HepG2 (cell line): ENCODE measurements at regions not wholly inside any gene's neighbourhood (a gene's known extent, or its start where the extent isn't known, plus 50 kb on each side); places are given as distances from the start of the nearest gene placed in this dataset.
A peak's percentile ranks its signal among the peaks of the same experiment; 100 is the strongest.

ENCODE experiments used
- ATAC-seq: fragments of 200-7000 bp; cut with Tn5 transposase; 3 replicates; pipeline ENCODE4 v1.9.1; 2020; ENCODE audit warnings: mild to moderate bottlenecking, moderate library complexity
- BruUV-seq: library from RNA; stranded (reverse); fragments of 400-500 nt; replicated peaks from 2 replicates; lab custom pipeline; 2021; lab: Mats Ljungman, UMichigan
- CTCF ChIA-PET: fragments of 300-600 bp; formaldehyde crosslinking; extraction: SDS; loops from one replicate; lab custom pipeline; 2021; ENCODE audit warnings: low total read pairs, inconsistent platforms, low intra/inter-chr PET ratio; lab: Yijun Ruan, JAX
- POLR2A ChIA-PET: fragments of 350-600 bp; sonication (Branson Sonifier 250); formaldehyde crosslinking; loops from one replicate; lab custom pipeline; 2020; ENCODE audit warnings: antibody characterized with exemption, inconsistent platforms; lab: Yijun Ruan, JAX
- DNase-seq: peaks from one replicate; pipeline ENCODE4 v3.0.0-alpha.2; 2015; ENCODE audit warnings: low spot score
- FAIRE-seq: peaks from 3 replicates; lab custom pipeline; 2011; peaks lifted over from hg19 to GRCh38; lab: Jason Lieb, UNC
- H2AFZ ChIP-seq: one replicate; pipeline ENCODE4 v1.6.1; 2011; ENCODE audit warnings: low read length, inconsistent platforms
- H3K27ac ChIP-seq: fragments of 300-600 bp; 3 replicates; pipeline ENCODE4 v1.8.0; 2011; ENCODE audit warnings: mixed run types, mild to moderate bottlenecking, mixed read lengths, low read length, inconsistent platforms; ENCODE audit not compliant: insufficient read depth; ENCODE audit errors: extremely low read length
- H3K27me3 ChIP-seq, 2 experiments: fragments of 200-600 bp in 1 of 2; 2 replicates in 1 of 2; 3 replicates in 1 of 2; pipeline versions ENCODE4 v1.6.0 to v1.8.0; 2011; ENCODE audit warnings: low read length in 2 of 2, mild to moderate bottlenecking in 2 of 2, moderate library complexity in 2 of 2, inconsistent platforms in 1 of 2; ENCODE audit not compliant: insufficient read depth in 2 of 2, control insufficient read depth in 1 of 2
- H3K36me3 ChIP-seq, 2 experiments: fragments of 200-600 bp in 1 of 2; replicated peaks in 1 of 2; 2 replicates in 1 of 2; 3 replicates in 1 of 2; pipeline versions ENCODE4 v1.5.1 to v1.8.0; 2011; ENCODE audit warnings: low read length in 2 of 2, inconsistent platforms in 1 of 2; ENCODE audit not compliant: insufficient read depth in 2 of 2, control insufficient read depth in 1 of 2
- H3K4me1 ChIP-seq: 2 replicates; pipeline ENCODE4 v1.5.1; 2012; ENCODE audit warnings: low read length, inconsistent platforms; ENCODE audit not compliant: insufficient read depth
- H3K4me2 ChIP-seq: 2 replicates; pipeline ENCODE4 v1.6.0; 2011; ENCODE audit warnings: low read depth, low read length, inconsistent platforms
- H3K4me3 ChIP-seq, 3 experiments: fragments of 200-600 bp in 1 of 3; sonication (generic), shearing (Covaris generic) in 1 of 3; replicated peaks in 1 of 3; 2 replicates each; pipeline ENCODE4 v1.5.1; 2011 to 2016; ENCODE audit warnings: low read length in 3 of 3, inconsistent platforms in 2 of 3, low read depth in 2 of 3, mild to moderate bottlenecking in 2 of 3, control low read depth in 1 of 3, mixed read lengths in 1 of 3; ENCODE audit not compliant: insufficient read depth in 1 of 3
- H3K79me2 ChIP-seq: one replicate; pipeline ENCODE4 v1.6.1; 2011; ENCODE audit warnings: low read length, inconsistent platforms; ENCODE audit not compliant: insufficient read depth
- H3K9ac ChIP-seq: 2 replicates; pipeline ENCODE4 v1.6.0; 2011; ENCODE audit warnings: mild to moderate bottlenecking, low read depth, low read length, inconsistent platforms; ENCODE audit not compliant: insufficient read depth
- H3K9me3 ChIP-seq: 2 replicates; pipeline ENCODE4 v1.5.1; 2012; ENCODE audit warnings: mild to moderate bottlenecking, low read length
- H4K20me1 ChIP-seq: 2 replicates; pipeline ENCODE4 v1.6.0; 2011; ENCODE audit warnings: inconsistent platforms, mild to moderate bottlenecking, low read length, moderate library complexity; ENCODE audit not compliant: insufficient read depth
- CREB1 ChIP-seq, 2 experiments: fragments of 450-650 bp in 1 of 2; IDR thresholded peaks; 2 replicates each; pipeline ENCODE4 v1.6.1; 2016 to 2017; ENCODE audit warnings: control low read depth in 1 of 2, mild to moderate bottlenecking in 1 of 2, missing compliant biosample characterization in 1 of 2, missing genetic modification characterization in 1 of 2
- WGBS: methylation state at CpG from one replicate; pipeline ENCODE4 v1.1.6; 2017; ENCODE audit warnings: low lambda C conversion rate; 5-methylcytosine and 5-hydroxymethylcytosine counted together
- in situ Hi-C: cut with HindIII; loops from 2 replicates; pipeline ENCODE4 v1.10.0; 2017; ENCODE audit warnings: low pct_unique_long_range_greater_than_20kb; ENCODE audit not compliant: extremely low pct_ligation_motif_present
- intact Hi-C: fragments of 100-400 bp; cut with micrococcal nuclease; formaldehyde crosslinking; loops from one replicate; pipeline ENCODE4 v1.10.0; 2022; ENCODE audit not compliant: unreplicated experiment
- TF ChIP-seq, protein P1 (sequence below): sonication (generic); formaldehyde crosslinking; conservative IDR thresholded peaks from 2 replicates; pipeline ENCODE4 v1.8.0; 2022; ENCODE audit warnings: mild to moderate bottlenecking, moderate library complexity, missing genetic modification reagents
- TF ChIP-seq, protein P2 (sequence below): sonication (generic); formaldehyde crosslinking; IDR thresholded peaks from 2 replicates; pipeline ENCODE4 v1.4.0; 2020; ENCODE audit warnings: missing genetic modification reagents
- TF ChIP-seq, protein P3 (sequence below): sonication (generic); formaldehyde crosslinking; IDR thresholded peaks from 2 replicates; pipeline ENCODE4 v1.5.1; 2020; ENCODE audit warnings: missing genetic modification reagents, mild to moderate bottlenecking, borderline replicate concordance

- H3K4me3 ChIP-seq, result no peak overlapping the region
- ChIA-PET CTCF (no interaction called here), POLR2A (no interaction called here)
- BruUV-seq, result no TSS peak
- H3K27ac ChIP-seq, result no peak overlapping the region
- H3K9ac ChIP-seq, result no peak overlapping the region
- intact Hi-C loops (no loop called here), in situ Hi-C loops (no loop called here)
- TF ChIP-seq, protein P1, sequence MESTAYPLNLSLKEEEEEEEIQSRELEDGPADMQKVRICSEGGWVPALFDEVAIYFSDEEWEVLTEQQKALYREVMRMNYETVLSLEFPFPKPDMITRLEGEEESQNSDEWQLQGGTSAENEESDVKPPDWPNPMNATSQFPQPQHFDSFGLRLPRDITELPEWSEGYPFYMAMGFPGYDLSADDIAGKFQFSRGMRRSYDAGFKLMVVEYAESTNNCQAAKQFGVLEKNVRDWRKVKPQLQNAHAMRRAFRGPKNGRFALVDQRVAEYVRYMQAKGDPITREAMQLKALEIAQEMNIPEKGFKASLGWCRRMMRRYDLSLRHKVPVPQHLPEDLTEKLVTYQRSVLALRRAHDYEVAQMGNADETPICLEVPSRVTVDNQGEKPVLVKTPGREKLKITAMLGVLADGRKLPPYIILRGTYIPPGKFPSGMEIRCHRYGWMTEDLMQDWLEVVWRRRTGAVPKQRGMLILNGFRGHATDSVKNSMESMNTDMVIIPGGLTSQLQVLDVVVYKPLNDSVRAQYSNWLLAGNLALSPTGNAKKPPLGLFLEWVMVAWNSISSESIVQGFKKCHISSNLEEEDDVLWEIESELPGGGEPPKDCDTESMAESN, result no peak
- TF ChIP-seq, protein P2, sequence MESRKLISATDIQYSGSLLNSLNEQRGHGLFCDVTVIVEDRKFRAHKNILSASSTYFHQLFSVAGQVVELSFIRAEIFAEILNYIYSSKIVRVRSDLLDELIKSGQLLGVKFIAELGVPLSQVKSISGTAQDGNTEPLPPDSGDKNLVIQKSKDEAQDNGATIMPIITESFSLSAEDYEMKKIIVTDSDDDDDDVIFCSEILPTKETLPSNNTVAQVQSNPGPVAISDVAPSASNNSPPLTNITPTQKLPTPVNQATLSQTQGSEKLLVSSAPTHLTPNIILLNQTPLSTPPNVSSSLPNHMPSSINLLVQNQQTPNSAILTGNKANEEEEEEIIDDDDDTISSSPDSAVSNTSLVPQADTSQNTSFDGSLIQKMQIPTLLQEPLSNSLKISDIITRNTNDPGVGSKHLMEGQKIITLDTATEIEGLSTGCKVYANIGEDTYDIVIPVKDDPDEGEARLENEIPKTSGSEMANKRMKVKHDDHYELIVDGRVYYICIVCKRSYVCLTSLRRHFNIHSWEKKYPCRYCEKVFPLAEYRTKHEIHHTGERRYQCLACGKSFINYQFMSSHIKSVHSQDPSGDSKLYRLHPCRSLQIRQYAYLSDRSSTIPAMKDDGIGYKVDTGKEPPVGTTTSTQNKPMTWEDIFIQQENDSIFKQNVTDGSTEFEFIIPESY, result peak; percentile 62; the same call in 1 of the 2 replicates
- TF ChIP-seq, protein P3, sequence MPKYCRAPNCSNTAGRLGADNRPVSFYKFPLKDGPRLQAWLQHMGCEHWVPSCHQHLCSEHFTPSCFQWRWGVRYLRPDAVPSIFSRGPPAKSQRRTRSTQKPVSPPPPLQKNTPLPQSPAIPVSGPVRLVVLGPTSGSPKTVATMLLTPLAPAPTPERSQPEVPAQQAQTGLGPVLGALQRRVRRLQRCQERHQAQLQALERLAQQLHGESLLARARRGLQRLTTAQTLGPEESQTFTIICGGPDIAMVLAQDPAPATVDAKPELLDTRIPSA (CRISPR knock-in tag), result no peak
- TF ChIP-seq CREB1 (IDR thresholded peaks at IDR 0.05), result peak; percentile 64
- TF ChIP-seq CREB1 (CRISPR knock-in tag; IDR thresholded peaks at IDR 0.05), result no peak
- whole genome bisulfite sequencing, result 64% methylated on average over 12 of the region's 17 CpGs
- H3K9me3 ChIP-seq, result no peaks in the 10 kb centered on the region
- H3K79me2 ChIP-seq, result no peaks in the 10 kb centered on the region
- H3K4me1 ChIP-seq, result peaks cover 3% of the 10 kb centered on the region
- H3K4me2 ChIP-seq, result no peak overlapping the region
- ATAC-seq (no peak), FAIRE-seq (no peak), DNase-seq (no peak)
- no peaks in the 10 kb centered on the region for H3K36me3 ChIP-seq
- H3K27me3 ChIP-seq, result no peaks in the 10 kb centered on the region
- H2AFZ ChIP-seq, result no peak overlapping the region
- no peaks in the 10 kb centered on the region for H4K20me1 ChIP-seq
Measured at GRCh38 chr7:25060487-25061055, 64.5 kb downstream of the CYCS start.
